ENCODE measurements at regions not wholly inside any gene's neighbourhood (a gene's known extent, or its start where the extent isn't known, plus 50 kb on each side); places are given as distances from the start of the nearest gene placed in this dataset.

GRCh38 chr9:602716-603115, 238.8 kb upstream of the DMRT1 start:
- no peak for TF ChIP-seq CTCF (IDR thresholded peaks at IDR 0.05)
- TF ChIP-seq POLR2A (IDR thresholded peaks at IDR 0.05): no peak
